NCI-H2171 (cell line): ENCODE measurements at regions not wholly inside any gene's neighbourhood (a gene's known extent, or its start where the extent isn't known, plus 50 kb on each side); places are given as distances from the start of the nearest gene placed in this dataset.

Source experiments
- DNase-seq: peaks from one replicate; lab custom pipeline; 2025; lab: John Stamatoyannopoulos, UW

GRCh38 chr16:54437921-54438320, 151.3 kb upstream of the IRX3 start:
- no peak for DNase-seq

DNA sequence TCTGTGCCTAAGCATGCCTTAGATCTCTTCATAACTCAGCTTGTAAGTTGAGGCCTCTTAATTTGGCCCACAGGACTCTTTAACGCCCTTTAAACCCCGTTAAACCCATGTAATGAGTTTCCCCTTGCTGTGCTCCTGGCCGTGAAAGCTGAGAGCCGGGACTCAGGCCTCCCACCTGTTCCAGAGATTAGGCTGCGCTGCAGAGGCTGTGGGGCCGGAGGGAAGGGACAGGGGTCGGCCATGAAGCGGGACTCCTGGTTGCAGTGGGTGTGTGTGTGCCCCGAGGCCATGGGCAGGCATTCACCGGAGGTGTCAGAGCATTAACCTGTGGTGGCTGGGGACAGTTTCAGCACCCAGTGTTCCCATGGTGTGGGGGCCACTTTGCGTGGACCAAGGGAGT, 150.8 kb upstream of the IRX3 start:
- no peak for DNase-seq

GRCh38 chr16:54436346-54436745, 149.8 kb upstream of the IRX3 start:
- DNase-seq = no peak

GRCh38 chr16:54434859-54435258, 148.3 kb upstream of the IRX3 start:
- no peak for DNase-seq

GRCh38 chr16:54432897-54433229, 146.3 kb upstream of the IRX3 start:
- DNase-seq = no peak

DNA sequence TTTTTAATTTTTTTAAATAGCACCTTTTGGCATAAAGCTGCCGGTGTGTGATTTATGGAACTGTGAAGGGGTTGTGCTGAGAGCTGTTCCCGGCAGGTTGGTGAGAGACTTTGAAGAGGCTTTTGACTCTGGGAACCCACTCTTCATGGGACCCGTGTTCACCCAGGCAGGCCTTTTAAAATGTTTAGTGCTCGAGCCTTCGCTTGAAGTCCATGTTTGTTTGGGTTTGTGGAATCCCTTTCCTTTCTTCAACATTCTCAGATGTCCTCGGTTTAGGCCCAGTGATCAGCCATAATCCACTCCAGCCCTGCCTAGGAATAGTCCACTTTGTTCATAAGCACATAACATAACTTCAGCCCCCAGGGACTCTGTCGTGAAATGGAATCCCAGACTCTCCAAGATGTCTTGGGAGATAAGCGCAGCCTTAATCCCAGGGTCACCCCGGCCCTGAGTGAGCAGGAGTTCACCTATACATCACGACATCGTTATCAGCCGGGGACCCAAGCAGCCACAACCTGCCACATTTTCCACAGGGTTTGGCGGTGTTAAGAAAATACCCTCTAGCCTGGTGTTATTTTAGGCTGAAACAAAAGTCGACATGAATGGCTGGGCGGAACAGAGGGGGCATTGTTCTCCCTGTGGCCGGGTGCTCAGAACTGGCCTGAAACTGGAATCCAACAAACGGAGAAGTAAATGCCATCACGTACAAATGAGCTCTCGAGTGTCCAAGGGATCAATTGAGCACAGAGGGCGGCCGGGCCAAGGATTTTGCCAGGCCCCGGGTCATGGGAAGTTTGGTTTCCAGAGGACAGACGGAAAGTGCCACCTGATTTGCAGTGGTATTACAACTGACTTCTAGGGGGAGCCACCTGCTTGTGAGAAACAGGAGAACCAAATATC, 145.7 kb upstream of the IRX3 start:
- DNase-seq = no peak

GRCh38 chr16:54431041-54431996, 144.7 kb upstream of the IRX3 start:
- no peak for DNase-seq

DNA sequence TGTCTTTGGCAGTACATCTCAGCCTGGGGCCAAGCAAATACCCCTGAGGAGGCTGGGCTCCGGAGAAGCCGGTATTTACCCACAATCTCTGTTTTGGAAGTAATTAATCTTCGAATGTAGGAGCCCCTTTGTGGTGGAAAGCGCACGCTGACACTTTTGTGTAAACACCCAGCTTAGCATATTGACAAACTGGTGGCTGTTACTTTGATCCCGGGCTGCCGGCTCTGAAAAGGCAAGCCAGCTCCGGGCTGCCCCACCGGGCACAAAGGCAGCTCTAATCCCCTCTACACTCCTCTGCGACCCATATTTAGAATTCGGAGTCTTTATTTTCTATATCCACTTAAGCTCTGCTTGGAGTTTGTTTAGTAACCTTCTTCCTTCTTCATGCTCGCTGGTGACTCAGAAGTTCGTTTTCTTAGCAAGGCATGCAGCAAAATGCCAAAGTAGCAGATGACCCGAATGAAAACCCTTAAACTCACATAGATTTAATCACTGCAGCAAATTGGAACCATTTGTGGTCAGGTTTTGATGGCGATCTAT, 144.0 kb upstream of the IRX3 start:
- no peak for DNase-seq

- DNase-seq = no peak
Observed at GRCh38 chr16:54429029-54429428, 142.4 kb upstream of the IRX3 start.

DNA sequence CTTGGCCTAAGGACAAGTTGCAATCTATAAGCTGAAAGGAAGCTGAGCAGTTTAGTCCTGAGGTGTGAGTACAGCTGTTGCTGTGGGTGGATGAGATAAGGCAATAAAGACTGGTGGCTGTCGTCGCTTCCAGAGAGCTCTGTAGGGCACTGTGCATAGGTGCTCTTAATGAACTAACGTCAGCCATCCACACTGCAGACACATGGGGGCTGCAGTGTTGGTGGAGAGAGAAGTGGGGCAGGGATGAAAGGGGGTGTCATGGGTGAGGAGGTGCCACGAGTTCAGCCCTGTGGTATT, 139.9 kb upstream of the IRX3 start:
- no peak for DNase-seq

- no peak for DNase-seq
Observed at GRCh38 chr16:54425681-54426552, 139.3 kb upstream of the IRX3 start.

GRCh38 chr16:54425068-54425467, 138.5 kb upstream of the IRX3 start:
- no peak for DNase-seq

- DNase-seq = no peak
Observed at GRCh38 chr16:54424043-54424451, 137.5 kb upstream of the IRX3 start.

- DNase-seq = no peak
Observed at GRCh38 chr16:54422569-54422978, 136.0 kb upstream of the IRX3 start.

GRCh38 chr16:54422159-54422558, 135.6 kb upstream of the IRX3 start:
- no peak for DNase-seq

DNA sequence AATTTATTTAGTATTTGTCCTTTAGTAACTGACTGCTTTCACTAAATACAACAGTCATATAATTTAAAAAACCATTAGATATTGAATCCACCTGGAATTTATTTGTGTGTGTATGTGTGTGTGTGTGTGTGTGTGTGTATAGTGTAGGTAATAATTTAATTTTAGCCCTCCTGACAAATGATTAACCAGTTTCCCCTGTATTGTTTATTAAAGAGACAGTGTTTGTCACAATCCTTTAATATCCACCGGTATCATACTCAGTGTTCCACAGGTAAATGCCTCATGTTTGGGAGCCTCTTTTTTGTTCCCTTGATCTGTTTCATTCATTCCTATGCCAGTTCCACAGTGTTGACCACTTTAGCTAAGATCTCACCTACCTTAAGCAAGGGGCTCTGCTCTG, 134.6 kb upstream of the IRX3 start:
- DNase-seq = no peak

DNA sequence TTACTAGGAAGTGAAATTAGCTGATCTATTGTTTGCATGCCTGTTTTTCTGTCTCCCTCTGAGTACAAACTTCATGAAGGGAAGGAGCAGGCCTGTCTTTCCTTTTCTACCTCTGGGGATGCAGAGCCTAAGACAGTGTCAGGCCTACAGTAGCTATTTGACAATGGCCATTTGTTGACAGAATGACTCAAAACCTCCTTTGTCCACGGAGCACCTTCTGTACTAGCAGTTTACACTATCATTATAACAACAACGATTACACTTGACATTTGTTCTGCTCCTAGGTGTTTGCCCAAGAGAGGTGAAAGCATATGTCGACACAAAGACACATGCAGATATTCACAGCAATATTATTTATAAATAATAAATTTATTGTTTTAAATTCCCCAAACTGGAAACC, 132.3 kb upstream of the IRX3 start:
- no peak for DNase-seq

GRCh38 chr16:54417384-54417783, 130.8 kb upstream of the IRX3 start:
- DNase-seq = no peak

DNA sequence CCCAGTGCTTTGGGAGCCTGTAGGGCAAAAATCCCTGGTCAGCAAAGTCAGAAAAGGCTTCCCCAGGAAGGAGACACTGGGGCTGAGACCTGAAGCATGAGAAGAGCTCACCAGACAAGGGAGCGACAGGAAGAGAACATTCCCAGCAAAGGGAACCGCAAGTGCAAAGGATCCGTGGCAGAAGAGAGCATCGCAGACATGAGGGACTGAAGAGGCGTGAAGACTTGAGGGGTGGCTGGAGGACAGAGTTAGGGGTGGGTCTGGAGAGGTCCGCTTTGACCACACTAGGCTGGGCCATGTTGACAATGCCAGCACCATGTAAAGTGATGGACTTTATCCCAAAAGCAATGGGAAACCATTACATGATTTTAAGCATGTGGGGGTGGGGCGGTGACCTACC, 128.1 kb upstream of the IRX3 start:
- no peak for DNase-seq

GRCh38 chr16:54412777-54413455, 126.3 kb upstream of the IRX3 start:
- DNase-seq = no peak

- DNase-seq = no peak
Observed at GRCh38 chr16:54412037-54412436, 125.5 kb upstream of the IRX3 start.
